ENCODE measurements at regions not wholly inside any gene's neighbourhood (a gene's known extent, or its start where the extent isn't known, plus 50 kb on each side); places are given as distances from the start of the nearest gene placed in this dataset.
"Not testable (repeated sequence)": the region's sequence is repeated elsewhere in the genome, so short reads cannot be mapped to it uniquely, and the experiment has no call there.

DNA sequence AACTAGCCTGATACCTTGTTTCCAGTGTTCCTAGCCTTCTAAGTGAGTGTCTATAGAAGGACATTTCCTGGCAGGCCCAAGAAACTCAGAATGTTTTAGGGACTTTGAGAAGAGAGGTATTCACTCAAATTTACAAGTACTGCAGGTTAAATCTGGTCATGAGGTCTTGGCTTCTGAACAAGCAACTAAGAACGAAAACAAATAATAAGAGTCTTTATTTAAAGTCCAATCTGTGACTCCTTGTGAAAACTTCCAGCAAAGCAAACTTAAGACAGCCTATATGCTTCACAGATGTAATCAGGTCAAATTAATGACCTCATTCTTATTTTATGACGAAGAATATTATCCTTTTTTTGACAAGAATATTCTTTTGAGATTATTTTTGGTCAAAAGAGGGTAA, 79.4 kb upstream of the PRSS16 start:
- no peak for DNase-seq

DNA sequence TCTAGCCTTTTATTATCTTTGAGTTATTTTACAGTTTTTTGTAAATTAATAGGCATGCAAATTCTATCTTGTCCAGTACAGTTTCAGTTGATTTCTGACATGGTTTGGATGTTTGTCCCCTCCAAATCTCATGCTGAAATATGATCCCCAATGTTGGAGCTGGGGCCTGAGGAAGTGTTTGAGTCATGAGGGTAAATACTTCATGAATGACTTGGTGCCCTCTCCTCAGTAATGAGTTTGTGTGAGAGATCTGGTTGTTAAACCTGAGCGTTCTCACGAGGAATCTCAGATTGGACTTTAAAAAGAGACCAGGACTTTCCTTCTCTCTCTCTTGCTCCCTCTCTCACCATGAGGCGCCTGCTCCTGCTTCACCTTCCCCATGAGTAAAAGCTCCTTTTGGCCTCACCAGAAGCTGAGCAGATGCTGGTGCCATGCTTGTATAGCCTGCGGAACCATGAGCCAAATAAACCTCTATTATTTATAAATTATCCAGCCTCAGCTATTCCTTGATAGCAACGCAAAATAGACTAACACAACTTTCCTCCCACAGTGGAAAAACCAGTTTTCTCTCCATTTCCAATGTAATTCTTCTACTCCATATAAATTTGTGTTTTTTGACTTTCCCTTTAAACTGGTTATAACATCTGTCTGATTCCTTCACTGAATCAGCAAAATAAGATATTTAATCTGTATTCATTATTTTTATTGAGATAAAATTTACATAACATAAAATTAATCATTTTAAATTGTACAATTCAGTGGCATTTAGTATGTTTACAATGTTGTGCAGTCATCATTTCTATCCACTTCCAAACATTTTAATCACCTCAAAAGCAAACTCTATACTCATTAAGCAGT, 78.7 kb upstream of the PRSS16 start:
- no peak for DNase-seq

DNA sequence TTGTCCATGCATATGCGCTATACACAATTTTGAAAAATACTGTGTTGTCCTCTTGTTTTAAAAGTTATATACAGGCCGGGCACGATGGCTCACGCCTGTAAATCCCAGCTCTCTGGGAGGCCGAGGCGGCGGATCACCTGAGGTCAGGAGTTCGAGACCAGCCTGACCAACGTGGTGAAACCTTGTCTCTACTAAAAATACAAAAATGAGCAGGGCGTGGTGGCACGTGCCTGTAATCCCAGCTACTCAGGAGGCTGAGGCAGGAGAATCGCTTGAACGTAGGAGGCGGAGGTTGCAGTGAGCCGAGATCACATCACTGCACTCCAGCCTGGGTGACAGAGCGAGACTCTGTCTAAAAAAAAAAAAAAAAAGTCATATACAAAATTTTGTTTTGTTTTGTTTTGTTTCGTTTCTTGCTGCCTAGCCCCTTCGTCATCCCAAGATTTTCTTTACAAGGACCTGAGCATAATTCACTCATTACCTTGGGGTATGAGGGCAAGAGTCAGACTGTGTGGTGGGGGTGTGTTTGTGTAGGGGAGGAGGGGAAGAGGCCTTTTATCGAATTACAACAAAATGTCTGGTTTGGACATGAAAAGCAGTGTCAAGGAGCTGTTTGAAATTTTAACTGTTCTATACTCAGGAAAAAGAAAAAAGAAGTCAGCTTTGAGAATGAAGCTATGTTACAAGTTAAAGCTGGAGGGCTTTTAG, 74.8 kb upstream of the PRSS16 start:
- DNase-seq, result not testable (repeated sequence)

DNA sequence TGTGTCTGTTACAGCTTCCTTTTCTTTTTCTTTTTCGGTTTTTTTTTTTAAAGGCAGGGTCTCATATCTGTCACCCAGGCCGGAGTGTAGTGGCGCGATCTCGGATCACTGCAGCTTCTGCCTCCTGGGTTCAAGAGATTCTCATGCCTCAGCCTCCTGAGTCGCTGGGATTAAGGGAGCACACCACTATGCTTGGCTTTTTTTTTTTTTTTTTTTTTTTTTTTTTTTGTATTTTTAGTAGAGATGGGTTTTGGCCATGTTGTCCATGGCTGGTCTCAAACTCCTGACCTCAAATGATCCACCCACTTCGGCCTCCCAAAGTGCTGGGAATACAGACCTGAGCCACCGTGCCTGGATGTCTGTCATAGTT, 74.3 kb upstream of the PRSS16 start:
- not testable (repeated sequence) for DNase-seq

DNA sequence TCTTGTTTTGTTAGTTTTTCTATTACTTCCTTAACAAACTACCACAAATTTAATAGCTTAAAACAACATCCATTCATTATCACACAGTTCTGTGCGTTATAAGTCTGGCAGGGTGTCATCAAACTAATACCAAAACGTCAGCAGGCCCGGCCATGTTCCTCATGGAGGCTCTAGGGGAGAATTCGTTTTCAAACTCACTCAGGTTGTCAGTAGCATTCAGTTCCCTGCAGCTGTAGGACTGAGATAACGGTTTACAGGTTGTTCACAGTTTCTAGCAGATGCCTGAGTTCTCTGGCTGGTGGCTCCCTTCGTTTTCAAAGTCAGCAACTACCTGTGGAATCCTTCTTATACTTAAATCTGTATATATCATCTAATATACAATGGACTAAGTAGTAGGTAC, 72.5 kb upstream of the PRSS16 start:
- DNase-seq, result no peak

DNA sequence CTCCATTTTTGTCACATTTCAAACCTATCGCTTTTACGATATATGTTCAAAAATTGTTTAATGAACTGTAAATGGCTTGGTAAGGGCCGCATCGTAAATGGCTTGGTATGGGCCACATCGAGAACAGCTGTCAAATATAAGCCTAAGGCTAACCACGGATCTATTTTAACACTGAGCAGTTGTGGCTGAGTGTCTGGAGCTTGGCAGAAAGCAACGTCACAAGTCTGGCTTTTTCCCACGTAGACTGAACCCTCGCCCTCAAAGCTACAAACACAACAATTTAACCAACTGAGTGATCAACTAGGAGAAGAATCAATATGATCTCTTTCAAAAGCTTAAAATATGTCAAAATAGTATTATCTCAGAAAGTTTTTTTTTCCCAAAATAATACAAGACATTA, 71.4 kb upstream of the PRSS16 start:
- no peak for DNase-seq

DNA sequence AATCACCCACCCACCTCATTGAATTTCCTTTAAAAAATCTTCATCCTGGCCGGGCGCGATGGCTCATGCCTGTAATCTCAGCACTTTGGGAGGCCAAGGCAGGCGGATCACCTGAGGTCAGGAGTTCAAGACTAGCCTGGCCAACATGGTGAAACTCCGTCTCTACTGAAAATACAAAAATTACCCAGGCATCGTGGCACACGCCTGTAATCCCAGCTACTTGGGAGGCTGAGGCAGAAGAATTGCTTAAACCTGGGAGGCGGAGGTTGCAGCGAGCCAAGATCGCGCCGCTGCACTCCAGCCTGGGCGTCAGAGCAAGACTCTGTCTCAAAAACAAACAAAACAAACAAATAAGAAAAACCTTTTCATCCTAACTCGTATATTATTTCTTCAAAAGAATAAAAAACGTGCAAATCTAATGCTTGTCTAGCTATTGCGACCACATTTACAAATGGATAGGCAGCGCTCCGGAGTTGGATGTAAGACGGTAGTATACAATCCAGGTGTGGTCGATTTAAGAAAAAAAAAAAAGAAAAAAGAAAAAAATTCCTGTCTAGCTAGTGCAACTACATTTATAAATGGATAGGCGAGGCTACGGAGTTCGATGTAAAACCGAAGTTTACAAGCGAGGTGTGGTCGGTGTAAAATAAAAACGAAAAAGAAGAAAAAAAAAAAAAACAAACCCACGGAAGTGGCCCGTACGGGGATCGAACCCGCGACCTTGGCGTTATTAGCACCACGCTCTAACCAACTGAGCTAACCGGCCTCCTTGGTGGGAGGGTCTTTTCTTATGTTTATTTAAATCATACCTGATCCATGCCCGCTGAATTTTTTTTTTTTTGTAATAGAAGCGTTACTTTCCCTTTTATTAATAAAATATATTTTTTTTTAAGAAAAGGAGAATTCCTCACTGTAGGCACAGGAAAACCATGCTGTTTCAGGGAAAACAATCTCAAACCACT, 70.7 kb upstream of the PRSS16 start:
- DNase-seq, result peak; percentile 76

DNA sequence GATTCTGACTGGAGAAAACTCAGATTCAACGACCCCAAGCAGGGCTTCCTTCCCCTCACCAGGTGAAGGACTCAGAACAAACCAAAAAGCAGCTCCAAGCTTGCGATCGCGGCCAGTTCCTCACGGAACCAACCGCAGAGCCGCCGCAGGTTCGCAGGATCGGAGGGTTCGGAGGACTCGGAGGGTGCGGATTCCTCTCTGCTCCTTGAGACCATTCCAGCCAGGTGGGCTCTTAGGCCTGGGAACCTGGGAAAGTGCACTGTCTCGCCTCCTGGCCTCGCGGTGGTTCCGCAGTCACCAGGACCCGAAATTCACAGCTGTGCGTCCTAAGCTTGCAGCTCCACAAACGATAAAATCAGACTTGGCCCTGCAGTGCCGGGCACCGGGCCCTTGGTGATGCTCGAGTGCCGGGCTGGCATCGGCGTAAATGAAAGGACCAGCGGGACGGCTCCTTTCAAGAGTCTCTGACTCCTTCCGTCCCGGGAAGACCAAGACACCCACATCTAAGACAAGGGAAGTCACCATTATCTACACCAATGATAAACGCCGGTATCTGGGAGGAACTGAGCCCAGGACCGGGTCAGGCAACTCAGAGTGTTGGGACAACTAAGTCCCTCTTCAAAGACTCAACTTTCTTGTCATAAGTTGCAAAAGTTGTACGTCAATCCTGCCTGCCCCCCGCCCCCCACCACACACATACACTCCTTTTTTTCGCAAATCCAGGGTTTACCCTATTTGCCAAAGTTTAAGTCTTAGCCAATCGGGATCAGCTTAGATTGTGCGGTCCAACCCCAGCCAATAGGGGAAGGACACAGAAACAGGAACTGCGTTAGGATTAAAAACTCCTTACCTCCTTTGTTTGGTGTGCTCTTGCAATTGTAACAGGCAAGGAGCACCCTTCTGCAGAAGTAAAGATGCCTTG, 69.8 kb upstream of the PRSS16 start:
- DNase-seq, result peak; percentile 84

DNA sequence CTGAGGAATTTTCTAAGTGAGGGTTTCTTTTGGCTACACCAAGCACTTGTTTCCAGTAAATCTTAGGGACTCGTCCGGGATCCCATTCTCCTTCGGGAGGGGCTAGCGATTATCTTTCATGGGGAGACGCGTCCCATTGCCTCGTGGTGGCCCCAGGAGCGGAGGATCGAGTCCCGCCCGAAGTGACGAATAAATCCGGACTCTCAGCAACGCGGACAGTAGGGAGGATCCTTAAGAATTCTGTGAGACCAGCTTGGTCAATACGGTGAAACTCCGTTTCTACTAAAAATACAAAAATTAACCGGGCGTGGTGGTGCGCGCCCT, 69.1 kb upstream of the PRSS16 start:
- peak; percentile 17 for DNase-seq

DNA sequence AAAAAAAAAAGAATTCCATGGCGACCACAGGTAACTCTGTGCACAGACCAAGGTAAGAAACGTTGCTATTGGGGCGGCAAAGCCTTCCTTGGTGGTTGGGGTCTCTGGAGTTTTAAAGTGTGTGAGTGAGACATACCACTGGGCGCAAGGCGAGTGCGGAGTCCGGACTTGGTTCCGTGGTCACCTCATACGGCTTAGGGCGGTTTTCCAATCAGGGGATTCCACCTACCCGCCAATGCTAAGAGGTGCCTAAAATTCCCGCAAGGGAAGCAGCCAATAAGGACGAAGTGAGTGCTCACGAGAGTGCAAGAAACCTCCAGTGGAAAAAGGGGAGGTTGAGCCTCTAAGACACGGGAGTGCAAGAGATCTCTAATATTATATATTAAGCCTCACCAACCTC, 68.6 kb upstream of the PRSS16 start:
- no peak for DNase-seq

DNA sequence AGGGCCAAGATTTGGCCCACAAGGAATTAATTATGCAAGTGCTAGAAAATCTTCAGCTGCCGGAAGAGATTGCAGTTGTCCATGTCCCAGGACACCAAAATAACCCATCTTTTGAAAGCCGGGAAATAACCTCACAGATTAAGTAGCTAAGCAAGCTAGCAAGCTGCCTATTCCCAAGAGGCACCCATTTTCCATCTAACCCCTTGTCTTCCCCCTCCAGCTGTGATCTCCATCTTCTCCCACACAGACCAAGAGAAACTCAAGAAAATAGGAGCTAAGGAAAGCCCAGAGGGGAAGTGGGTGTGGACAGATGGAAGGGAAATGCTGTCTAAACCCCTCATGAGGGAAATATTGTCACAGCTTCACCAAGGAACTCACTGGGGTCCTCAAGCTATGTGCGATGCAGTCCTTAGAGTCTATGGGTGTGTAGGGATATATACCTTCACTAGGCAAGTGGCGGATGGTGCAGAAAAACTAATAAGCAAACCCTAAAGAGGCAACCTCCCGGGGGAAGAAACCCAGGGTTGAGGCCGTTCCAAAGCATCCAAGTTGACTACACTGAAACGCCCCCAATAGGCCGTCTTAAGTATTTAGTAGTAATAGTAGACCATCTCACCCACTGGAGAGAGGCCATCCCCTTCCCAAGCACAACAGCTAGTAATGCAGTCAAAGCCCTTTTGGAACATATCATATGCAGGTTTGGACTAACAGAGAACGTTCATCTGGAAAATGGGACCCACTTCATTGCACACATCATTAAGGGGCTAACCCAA, 64.3 kb upstream of the PRSS16 start:
- no peak for DNase-seq

DNA sequence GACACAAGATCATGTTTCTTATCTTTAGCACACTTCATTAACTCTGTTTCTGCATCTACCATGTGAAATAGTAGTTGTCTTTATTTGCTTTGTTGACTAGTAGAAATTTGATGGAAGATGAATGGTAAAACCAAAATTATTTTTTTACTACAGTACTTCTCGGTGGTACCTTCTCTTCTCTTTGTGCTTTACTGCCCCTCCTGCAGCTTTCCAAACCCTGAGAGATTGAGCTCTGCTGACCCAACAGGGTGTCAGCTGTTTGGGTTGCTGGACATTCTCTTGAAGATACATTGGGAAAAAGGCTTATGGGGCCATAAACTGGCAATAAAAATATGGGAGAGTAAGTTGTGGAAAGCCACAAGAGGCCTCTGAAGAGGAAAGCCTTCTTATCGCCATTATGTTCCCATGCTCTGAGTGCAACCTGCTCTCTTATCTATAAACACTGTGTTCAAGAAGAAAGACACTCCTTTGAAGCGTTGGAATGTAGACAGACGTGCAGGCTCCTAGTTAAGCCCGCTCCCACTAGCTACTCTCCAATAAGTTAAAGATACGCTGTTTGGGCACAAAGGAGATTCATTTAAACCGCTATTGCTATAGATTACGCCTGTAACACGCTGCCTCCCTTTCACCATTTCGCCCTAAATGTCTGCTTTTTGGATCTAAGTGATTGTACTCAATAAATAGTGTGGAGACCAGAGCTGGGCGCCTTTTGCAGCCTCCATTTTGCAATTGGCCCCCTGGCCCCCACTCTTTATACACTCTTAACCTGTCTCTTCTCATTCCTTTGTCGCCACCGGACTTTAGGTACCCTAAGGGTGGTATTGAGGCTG, 60.1 kb upstream of the PRSS16 start:
- DNase-seq, result no peak

DNA sequence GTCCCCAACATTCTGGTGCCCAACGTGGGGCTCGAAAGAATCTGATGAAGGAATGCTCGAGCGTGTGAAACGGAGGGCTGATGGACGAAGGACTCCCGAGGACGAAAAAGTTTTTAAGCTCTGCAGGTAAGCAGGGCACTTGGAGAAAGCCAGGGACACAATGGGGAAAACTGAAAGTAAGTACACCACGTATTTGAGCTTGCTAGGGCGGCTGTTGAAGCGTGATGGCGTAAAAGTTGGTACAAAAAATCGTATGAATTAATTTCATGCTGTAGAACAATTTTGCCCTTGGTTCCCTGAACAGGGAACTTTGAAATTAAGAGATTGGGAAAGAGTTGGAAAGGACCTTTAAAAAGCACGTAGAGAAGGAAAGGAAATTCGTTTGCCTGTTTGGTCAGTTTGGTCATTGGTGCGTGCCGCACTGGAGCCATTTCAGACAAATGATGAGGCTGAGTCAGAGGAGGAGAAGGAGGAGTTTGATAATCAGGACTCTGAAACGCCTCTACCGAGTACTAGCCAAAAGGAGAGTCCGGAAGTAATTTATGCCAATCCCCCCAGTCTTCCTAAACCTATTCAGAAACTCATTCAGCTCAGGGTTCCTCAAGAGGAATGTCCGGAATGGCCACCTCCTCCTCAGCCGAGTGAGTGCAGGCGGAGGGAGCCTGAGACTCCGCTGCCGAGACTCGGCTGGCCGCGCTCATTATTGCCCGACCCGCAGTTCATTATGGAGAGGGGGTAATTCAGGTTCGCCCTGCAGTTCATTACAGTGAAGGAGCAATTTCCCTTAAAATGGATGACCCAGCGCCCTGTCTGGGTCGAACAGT, 59.2 kb upstream of the PRSS16 start:
- peak; percentile 37 for DNase-seq

DNA sequence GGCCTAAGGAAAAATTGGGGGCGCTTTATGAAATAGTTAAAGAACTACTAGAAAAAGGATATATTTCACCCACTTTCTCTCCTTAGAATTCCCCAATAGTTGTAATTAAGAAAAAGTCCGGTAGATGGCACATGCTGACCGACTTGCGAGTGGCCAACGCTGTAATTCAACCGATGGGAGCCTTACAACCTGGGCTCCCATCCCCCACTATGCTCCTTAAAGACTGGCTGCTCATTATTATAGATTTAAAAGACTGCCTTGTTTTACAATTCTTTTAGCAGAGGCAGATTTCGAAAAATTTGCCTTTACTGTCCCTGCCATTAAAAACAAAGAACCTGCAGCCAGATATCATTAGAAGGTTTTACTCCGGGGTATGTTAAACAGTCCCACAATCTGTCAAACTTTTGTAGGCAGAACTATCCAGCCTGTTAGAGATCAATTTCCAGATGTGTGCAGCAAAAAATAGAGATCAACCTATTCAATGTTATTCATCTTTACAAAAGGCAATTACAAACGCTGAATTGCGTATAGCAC, 58.5 kb upstream of the PRSS16 start:
- peak; percentile 60 for DNase-seq

DNA sequence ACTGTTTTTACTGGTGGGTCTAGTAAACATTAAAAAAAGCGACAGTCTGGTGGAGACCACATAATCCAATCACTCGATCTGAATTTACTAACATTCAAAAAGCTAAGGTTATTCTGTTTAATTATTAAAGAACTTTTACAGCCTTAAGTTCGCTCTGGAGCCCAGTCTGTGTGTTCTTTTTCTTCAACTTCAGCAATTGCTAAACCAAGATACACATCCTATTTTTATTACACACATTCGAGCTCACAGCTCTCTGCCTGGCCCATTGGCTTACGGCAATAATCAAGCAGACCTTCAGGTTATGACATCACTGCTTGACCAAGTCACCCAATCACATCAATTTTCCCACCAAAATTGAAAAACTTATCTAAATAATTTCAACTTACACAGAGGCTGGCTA, 57.4 kb upstream of the PRSS16 start:
- no peak for DNase-seq

DNA sequence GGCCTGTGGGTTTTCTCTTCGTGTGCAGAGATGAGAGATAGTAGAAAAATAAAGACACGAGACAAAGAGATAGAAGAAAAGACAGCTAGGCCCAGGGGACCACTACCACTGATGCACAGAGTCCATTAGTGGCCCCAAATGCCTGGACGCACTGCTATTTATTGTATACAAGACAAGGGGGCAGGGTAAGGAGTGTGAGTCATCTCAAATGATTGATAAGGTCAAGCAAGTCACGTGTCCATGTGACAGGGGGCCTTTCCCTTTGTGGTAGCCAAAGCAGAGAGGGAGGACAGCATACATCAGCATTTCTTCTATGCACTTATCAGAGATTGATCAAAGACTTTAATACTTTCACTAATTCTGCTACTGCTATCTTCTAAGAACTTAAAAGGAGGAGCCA, 53.0 kb upstream of the PRSS16 start:
- not testable (repeated sequence) for DNase-seq

DNA sequence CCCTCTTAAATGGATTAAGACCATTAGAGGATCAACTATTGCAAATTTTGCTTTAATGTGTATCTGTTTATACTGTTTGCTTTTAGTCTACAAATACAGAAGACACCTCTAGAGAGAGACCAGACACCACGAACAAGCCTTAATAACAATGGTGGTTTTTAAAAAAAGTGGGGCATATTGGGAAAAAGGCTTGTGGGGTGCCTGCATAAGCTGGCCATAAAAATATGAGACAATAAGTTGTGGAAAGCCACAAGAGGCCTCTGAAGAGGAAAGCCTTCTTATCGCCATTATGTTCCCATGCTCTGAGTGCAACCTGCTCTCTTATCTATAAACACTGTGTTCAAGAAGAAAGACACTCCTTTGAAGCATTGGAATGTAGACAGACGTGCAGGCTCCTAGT, 52.0 kb upstream of the PRSS16 start:
- not testable (repeated sequence) for DNase-seq

Measured in activated CD4-positive, alpha-beta T cell treated with anti-CD3 and anti-CD28 coated beads for 48 hours (primary cell).